Fibroblast of mammary gland (primary cell): ENCODE measurements at regions not wholly inside any gene's neighbourhood (a gene's known extent, or its start where the extent isn't known, plus 50 kb on each side); places are given as distances from the start of the nearest gene placed in this dataset.

Experiments
- DNase-seq: peaks from one replicate; pipeline ENCODE4 v3.0.0-alpha.2; 2010; ENCODE audit warnings: low read depth
- H3K4me3 ChIP-seq: 2 replicates; pipeline ENCODE4 v1.5.1; 2011; ENCODE audit warnings: low read depth, mild to moderate bottlenecking, low read length, moderate library complexity; ENCODE audit not compliant: control insufficient read depth
- CTCF ChIP-seq: conservative IDR thresholded peaks from 2 replicates; pipeline ENCODE4 v1.5.1; 2011; ENCODE audit warnings: low read depth, low read length, inconsistent platforms; ENCODE audit not compliant: control insufficient read depth, insufficient read depth

GRCh38 chr7:67595431-67596180, 599.0 kb downstream of the TYW1 start:
- H3K4me3 ChIP-seq, result no peak overlapping the region
- TF ChIP-seq CTCF, result no peak
- DNase-seq, result no peak

- no peak for DNase-seq
- no peak for TF ChIP-seq CTCF
Measured at GRCh38 chr7:67597161-67597560, 600.5 kb downstream of the TYW1 start.

GRCh38 chr7:67598469-67598868, 601.8 kb downstream of the TYW1 start:
- H3K4me3 ChIP-seq, result no peak overlapping the region
- no peak for DNase-seq
- TF ChIP-seq CTCF, result no peak

More at GRCh38 chr7:67597161-67597560, 600.5 kb downstream of the TYW1 start:
- H3K4me3 ChIP-seq, result no peak overlapping the region

- H3K4me3 ChIP-seq, result no peak overlapping the region
- no peak for DNase-seq
- TF ChIP-seq CTCF, result no peak
Measured at GRCh38 chr7:67599331-67600062, 602.9 kb downstream of the TYW1 start.

GRCh38 chr7:67602246-67602887, 605.7 kb downstream of the TYW1 start:
- no peak for TF ChIP-seq CTCF
- no peak overlapping the region for H3K4me3 ChIP-seq
- DNase-seq, result no peak

GRCh38 chr7:67604461-67605386, 608.1 kb downstream of the TYW1 start:
- no peak for DNase-seq
- no peak overlapping the region for H3K4me3 ChIP-seq
- TF ChIP-seq CTCF, result no peak
